Stimulated activated CD4-positive, alpha-beta T cell treated with anti-CD3 and anti-CD28 coated beads, Interleukin-15, amount 100 ng/mL, for 24 hours (primary cell): ENCODE measurements at regions not wholly inside any gene's neighbourhood (a gene's known extent, or its start where the extent isn't known, plus 50 kb on each side); places are given as distances from the start of the nearest gene placed in this dataset.
"Not testable (repeated sequence)": the region's sequence is repeated elsewhere in the genome, so short reads cannot be mapped to it uniquely, and the experiment has no call there.

Experiments used
- DNase-seq: peaks from one replicate; pipeline ENCODE4 v3.0.0-alpha.2; 2020

GRCh38 chr9:101840694-101841188 lies 102.3 kb upstream of the GRIN3A start:
- DNase-seq = no peak

- DNase-seq = not testable (repeated sequence)
These were observed 100.5 kb upstream of the GRIN3A start for GRCh38 chr9:101838988-101839387.

DNA sequence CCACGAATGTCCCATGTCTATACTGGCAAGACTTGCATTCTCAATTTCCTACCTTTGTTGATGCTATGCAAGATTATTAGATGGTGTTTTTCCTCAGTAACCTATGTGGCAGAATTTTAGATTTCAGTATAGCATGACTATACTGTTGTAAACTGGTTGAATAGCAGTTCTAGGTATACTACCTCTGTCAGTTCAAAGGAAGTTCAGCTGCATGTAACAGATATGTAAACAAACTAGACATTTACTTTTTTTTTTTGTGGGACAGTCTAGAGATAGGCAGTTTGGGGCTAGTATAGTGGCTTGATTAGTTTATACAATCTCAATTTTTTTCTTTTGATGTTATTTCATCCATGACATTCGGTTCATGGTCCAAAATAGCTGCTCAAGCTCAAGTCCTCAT lies 97.6 kb upstream of the GRIN3A start:
- no peak for DNase-seq

GRCh38 chr9:101832486-101832885 lies 94.0 kb upstream of the GRIN3A start:
- no peak for DNase-seq

- DNase-seq = not testable (repeated sequence)
These were observed 83.0 kb upstream of the GRIN3A start for GRCh38 chr9:101821450-101821849.

- DNase-seq = not testable (repeated sequence)
These were observed 82.5 kb upstream of the GRIN3A start for GRCh38 chr9:101820983-101821382.

DNA sequence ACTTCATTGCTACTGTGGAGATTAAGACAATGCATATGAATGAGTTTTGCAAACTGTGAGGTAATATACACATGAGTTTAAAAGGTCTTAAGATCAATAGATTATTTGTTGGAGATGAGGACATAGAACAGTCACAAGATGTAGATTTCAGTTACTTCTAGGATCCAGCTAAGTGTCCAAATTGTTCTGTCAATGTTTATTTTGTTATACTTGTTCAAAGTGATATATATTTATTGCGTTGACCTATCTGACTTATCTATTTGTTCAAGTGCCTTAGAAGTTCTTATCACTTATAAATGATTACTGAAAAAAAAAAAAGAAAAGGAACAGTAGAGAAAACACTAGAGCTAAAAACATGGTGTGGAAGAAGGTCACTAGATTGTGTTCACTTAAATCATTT lies 75.6 kb upstream of the GRIN3A start:
- DNase-seq = no peak

DNA sequence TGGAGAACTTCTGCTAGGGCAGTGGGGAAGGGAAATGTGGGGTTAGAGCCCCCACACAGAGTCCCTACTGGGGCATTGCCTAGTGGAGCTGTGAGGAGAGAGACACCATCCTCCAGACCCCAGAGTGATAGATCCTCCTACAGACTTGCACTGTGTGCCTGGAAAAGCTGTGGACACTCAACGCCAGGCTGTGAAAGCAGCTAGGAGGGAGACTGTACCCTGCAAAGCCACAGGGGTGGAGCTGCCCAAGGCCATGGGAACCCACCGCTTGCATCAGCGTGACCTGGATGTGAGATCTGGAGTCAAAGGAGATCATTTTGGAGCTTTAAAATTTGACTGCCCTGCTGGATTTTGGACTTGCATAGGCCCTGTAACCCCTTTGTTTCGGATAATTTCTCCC lies 69.4 kb upstream of the GRIN3A start:
- DNase-seq = not testable (repeated sequence)

DNA sequence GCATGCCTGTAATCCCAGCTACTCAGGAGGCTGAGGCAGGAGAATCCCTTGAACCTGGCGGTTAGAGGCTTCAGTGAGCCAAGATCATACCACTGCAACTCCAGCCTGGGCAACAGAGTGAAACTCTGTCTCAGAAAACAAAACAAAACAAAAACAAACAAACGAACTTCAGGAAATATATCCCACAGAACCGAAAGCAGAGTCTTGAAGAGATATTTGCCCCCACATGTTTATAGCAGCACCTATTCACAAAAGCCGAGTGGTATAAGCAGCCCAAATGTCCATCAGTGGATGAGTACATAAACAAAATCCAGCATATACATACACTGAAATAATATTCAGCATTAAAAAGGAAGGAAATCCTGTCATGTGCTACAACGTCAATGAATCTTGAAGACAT lies 57.6 kb upstream of the GRIN3A start:
- no peak for DNase-seq

GRCh38 chr9:101795147-101795546 lies 56.7 kb upstream of the GRIN3A start:
- no peak for DNase-seq

DNA sequence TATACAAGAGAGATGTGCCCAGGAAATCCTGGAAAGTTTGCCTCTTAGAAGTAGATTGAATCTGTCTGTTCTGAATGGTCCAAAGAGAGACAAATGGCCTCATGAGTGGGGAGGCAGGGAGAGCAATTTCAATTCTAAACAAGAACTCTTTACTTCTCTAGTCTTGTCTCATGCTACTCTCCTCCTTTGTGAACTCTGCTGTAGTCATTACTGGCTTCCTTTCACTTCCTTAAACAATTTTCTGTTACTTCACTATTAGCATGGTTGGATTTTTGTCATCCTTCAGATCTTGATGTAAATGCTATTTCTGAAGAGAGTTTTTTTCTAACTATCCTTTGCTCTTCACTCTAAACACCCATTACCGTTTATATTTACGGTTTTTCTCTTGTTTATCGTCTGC lies 54.0 kb upstream of the GRIN3A start:
- no peak for DNase-seq

DNA sequence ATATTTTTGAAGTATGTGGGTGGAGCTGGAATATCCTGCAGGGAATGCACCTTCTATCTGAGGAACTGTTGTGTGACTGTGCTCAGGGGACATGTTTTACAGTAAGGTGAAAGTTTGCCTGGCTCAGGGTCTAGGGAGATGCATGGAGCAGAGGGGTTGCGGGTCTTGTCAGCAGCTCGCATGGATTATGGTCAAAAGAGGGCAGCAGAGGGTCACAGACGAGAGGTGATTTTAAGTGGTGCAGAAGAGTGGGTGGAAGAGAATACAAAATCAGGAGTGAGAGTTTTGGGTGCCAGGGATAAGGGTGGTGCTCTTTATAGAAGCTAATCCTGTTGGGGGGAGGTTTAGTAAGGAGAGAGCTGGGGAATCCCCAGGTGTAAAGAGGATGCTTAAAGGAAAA lies 53.5 kb upstream of the GRIN3A start:
- peak; percentile 17 for DNase-seq

- DNase-seq = no peak
These were observed 53.1 kb upstream of the GRIN3A start for GRCh38 chr9:101791533-101791932.
